Bronchial epithelial cell (primary cell): ENCODE measurements at regions not wholly inside any gene's neighbourhood (a gene's known extent, or its start where the extent isn't known, plus 50 kb on each side); places are given as distances from the start of the nearest gene placed in this dataset.
"Not testable (repeated sequence)": the region's sequence is repeated elsewhere in the genome, so short reads cannot be mapped to it uniquely, and the experiment has no call there.

Experiments
- DNase-seq: peaks from one replicate; pipeline ENCODE4 v3.0.0-alpha.2; 2010; ENCODE audit warnings: low read depth
- FAIRE-seq: peaks from 2 replicates; lab custom pipeline; 2011; peaks lifted over from hg19 to GRCh38; lab: Jason Lieb, UNC
- H3K27me3 ChIP-seq: 2 replicates; pipeline ENCODE4 v1.5.1; 2011; ENCODE audit warnings: low read length; ENCODE audit not compliant: control insufficient read depth, insufficient read depth
- H3K36me3 ChIP-seq: 2 replicates; pipeline ENCODE4 v1.5.1; 2011; ENCODE audit warnings: low read length; ENCODE audit not compliant: control insufficient read depth, insufficient read depth
- H3K4me3 ChIP-seq: 2 replicates; pipeline ENCODE4 v1.5.1; 2011; ENCODE audit warnings: mild to moderate bottlenecking, low read depth, low read length, control low read depth
- CTCF ChIP-seq: IDR thresholded peaks from 2 replicates; pipeline ENCODE4 v1.5.1; 2011; ENCODE audit warnings: mild to moderate bottlenecking, moderate library complexity, low read length, control low read depth, inconsistent platforms; ENCODE audit not compliant: insufficient read depth, severe bottlenecking

- no peak overlapping the region for H3K4me3 ChIP-seq
- no peaks in the 10 kb centered on the region for H3K27me3 ChIP-seq
- no peak for TF ChIP-seq CTCF
- FAIRE-seq (no peak), DNase-seq (peak; percentile 55)
- H3K36me3 ChIP-seq: no peaks in the 10 kb centered on the region
These were observed 60.2 kb downstream of the PLXNA1 start for GRCh38 chr3:127043041-127043641.

DNA sequence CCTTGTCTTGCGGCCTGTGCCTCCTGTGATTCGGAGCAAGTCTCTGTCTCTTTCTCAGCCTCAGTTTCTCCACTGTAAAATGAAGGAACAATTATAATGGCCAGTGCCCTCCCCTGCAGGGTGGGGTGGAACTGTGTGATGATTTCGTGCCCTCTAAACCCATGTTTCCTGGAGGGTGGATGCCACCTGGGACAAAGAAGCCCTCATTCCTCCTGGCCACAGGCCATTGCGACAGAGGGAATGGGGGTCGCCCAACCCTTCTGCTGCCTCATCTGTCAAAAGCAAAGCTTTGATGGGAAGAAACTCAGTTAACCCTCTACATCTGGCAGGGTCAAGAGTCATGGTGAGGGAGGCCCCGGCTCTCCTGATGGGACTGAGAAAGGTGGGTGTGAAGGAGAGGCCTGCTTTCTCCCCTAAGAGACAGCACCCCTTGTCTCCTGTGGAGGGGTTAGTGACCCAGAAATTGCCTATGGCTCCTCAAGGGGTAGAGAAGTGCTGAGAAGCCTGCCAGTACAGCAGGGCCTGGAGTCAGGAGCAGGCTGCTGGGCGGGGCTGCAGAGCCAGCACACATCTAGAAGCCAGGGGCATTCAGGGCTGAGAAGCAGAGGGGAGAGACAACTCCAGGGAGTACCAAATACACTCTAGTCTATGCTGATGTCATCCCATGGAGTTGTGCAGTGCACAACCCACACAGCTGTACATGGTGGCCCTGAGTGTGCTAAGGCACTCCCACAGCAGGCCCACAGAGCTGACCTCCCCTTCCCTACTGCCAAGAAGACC, 61.0 kb downstream of the PLXNA1 start:
- no peak overlapping the region for H3K4me3 ChIP-seq
- FAIRE-seq: no peak

DNA sequence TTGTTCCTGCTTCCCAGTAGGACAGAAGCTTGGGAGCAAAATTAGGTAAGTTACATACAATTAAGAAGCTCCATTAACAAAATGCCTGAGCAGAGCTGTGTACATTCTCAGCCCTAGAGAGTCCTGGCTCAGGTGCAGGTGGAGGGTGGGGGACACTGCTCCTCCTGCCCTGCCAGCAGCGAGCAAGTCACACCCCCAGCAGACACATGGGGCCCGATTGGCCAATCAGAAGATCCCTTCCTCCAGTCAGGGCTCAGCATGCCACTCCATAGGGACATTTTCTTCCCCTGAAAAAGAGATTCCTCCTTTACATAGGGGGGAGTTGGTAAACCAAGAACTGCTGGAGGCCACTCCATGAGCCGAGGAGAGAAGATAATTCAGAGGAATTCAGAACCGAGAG, 62.1 kb downstream of the PLXNA1 start:
- peak; percentile 34 for DNase-seq
- no peak overlapping the region for H3K4me3 ChIP-seq
- no peaks in the 10 kb centered on the region for H3K36me3 ChIP-seq
- no peaks in the 10 kb centered on the region for H3K27me3 ChIP-seq
- FAIRE-seq: no peak
- TF ChIP-seq CTCF: no peak

More for the DNA sequence above, 61.0 kb downstream of the PLXNA1 start:
- Histone ChIP-seq H3K27me3 (no peaks in the 10 kb centered on the region), H3K36me3 (no peaks in the 10 kb centered on the region)
- TF ChIP-seq CTCF: no peak
- peak; percentile 15 for DNase-seq

GRCh38 chr3:127045435-127046045, 62.6 kb downstream of the PLXNA1 start:
- Histone ChIP-seq H3K36me3 (no peaks in the 10 kb centered on the region), H3K27me3 (no peaks in the 10 kb centered on the region), H3K4me3 (no peak overlapping the region)
- FAIRE-seq: no peak
- no peak for TF ChIP-seq CTCF
- no peak for DNase-seq

- not testable (repeated sequence) for H3K36me3 ChIP-seq, H3K27me3 ChIP-seq, H3K4me3 ChIP-seq, FAIRE-seq, DNase-seq
These were observed 63.8 kb downstream of the PLXNA1 start for GRCh38 chr3:127046690-127047089.

- DNase-seq (no peak), FAIRE-seq (no peak)
- Histone ChIP-seq H3K27me3 (no peaks in the 10 kb centered on the region), H3K4me3 (no peak overlapping the region), H3K36me3 (no peaks in the 10 kb centered on the region)
- no peak for TF ChIP-seq CTCF
These were observed 66.5 kb downstream of the PLXNA1 start for GRCh38 chr3:127049393-127049792.
